Colonic mucosa (tissue), 4 donors: ENCODE measurements at regions not wholly inside any gene's neighbourhood (a gene's known extent, or its start where the extent isn't known, plus 50 kb on each side); places are given as distances from the start of the nearest gene placed in this dataset.

Source experiments
- DNase-seq: peaks from one replicate; pipeline ENCODE4 v3.0.0-alpha.2; 2020
- H3K27ac ChIP-seq: fragments of 200-600 bp; one replicate; pipeline ENCODE4 v1.8.0; 2021
- H3K27me3 ChIP-seq: fragments of 200-600 bp; one replicate; pipeline ENCODE4 v1.8.0; 2021
- H3K36me3 ChIP-seq: fragments of 200-600 bp; one replicate; pipeline ENCODE4 v1.8.0; 2021
- H3K4me1 ChIP-seq: fragments of 200-600 bp; one replicate; pipeline ENCODE4 v1.8.0; 2021; ENCODE audit warnings: mild to moderate bottlenecking
- H3K4me3 ChIP-seq: fragments of 200-600 bp; one replicate; pipeline ENCODE4 v1.8.0; 2021
- H3K9ac ChIP-seq, 2 donors: one replicate each; pipeline ENCODE4 v1.7.0; 2013; ENCODE audit warnings: control low read depth in 2 of 2, low read depth in 2 of 2, low read length in 2 of 2
- H3K9me3 ChIP-seq: fragments of 200-600 bp; one replicate; pipeline ENCODE4 v1.8.0; 2021
- intact Hi-C: fragments of 100-400 bp; cut with DNase I; formaldehyde crosslinking; loops from one replicate; pipeline ENCODE4 v1.14.1; 2022
- TF ChIP-seq, protein P1 (sequence below): fragments of 200-600 bp; IDR thresholded peaks from one replicate; pipeline ENCODE4 v1.8.0; 2022; ENCODE audit warnings: antibody characterized with exemption, mild to moderate bottlenecking
- donor health status: healthy.
- donor health status: DM: no; HTN: no; CAD: no.
- donor health status: DM: no; HTN: no; CAD: no.

DNA sequence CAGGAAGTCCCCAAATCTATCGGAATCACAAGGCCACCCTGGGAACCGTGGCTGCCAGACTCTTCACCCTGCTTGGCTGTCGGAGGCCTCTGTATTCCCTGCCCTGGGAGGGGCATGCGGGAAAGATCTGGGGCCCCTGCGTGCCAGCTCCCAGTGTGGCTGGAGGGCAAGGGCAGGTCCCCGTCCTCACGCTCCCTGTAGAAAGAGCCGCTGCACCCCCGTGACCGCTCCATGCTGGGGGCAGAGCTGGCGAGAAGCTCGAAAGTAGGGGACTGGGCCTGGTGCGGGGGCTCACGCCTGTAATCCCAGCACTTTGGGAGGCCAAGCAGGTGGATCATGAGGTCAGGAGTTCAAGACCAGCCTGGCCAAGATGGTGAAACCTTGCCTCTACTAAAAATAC lies 208.4 kb upstream of the SOX1 start:
- no peak overlapping the region for H3K27ac ChIP-seq
- no peaks in the 10 kb centered on the region for H3K4me1 ChIP-seq
- H3K36me3 ChIP-seq: no peaks in the 10 kb centered on the region
- no peaks in the 10 kb centered on the region for H3K9me3 ChIP-seq
- no peak overlapping the region for H3K9ac ChIP-seq
- intact Hi-C loops: no loop called here
- TF ChIP-seq, protein P1, sequence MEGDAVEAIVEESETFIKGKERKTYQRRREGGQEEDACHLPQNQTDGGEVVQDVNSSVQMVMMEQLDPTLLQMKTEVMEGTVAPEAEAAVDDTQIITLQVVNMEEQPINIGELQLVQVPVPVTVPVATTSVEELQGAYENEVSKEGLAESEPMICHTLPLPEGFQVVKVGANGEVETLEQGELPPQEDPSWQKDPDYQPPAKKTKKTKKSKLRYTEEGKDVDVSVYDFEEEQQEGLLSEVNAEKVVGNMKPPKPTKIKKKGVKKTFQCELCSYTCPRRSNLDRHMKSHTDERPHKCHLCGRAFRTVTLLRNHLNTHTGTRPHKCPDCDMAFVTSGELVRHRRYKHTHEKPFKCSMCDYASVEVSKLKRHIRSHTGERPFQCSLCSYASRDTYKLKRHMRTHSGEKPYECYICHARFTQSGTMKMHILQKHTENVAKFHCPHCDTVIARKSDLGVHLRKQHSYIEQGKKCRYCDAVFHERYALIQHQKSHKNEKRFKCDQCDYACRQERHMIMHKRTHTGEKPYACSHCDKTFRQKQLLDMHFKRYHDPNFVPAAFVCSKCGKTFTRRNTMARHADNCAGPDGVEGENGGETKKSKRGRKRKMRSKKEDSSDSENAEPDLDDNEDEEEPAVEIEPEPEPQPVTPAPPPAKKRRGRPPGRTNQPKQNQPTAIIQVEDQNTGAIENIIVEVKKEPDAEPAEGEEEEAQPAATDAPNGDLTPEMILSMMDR: no peak
- no peak overlapping the region for H3K4me3 ChIP-seq
- no peaks in the 10 kb centered on the region for H3K27me3 ChIP-seq
- DNase-seq: no peak

DNA sequence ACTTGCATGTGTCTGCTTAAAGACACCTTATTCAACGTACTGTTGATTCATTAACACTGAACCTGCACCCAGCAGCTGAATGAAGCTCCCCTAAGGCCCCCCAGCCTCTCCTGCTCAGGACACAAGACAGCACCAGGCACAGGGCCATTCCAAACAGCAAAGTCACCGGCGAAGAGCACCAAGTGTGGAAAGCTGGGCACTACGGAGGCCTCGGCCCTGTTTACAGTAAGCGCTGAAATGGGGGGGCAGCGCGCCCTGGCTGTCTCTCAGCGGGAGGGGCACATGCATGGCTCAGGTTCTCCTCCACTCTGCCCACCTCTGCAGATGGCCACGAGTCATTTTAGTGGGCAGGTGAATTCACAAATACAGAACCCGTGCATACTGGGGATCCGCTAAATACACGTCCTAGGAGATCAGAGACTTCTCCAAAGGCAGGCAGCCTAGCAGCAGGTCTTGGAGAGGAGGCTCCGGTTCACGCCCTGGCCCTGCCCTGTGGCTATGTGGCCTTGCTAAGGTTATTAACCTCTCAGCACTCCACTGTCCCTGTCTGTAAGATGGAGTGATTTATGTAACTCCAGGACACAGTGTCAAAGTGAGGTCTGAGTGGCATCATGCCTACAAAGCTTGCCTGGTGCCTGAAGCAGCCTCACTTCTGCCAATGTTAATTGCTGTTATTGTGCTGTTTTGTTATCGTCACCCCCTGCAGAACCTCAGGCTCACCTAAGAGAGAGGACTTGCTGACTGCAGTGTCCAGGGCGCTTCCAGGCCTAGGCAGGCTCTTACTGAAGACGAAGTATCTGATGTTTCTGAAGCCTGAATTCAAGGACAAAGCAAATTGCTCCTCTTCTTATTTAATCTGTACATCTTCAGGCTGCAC lies 207.4 kb upstream of the SOX1 start:
- intact Hi-C loops: no loop called here
- DNase-seq: no peak
- Histone ChIP-seq H3K4me3 (no peak overlapping the region), H3K36me3 (no peaks in the 10 kb centered on the region), H3K9ac (no peak overlapping the region), H3K4me1 (no peaks in the 10 kb centered on the region), H3K27ac (no peak overlapping the region), H3K27me3 (no peaks in the 10 kb centered on the region), H3K9me3 (no peaks in the 10 kb centered on the region)
- TF ChIP-seq, protein P1: no peak

DNA sequence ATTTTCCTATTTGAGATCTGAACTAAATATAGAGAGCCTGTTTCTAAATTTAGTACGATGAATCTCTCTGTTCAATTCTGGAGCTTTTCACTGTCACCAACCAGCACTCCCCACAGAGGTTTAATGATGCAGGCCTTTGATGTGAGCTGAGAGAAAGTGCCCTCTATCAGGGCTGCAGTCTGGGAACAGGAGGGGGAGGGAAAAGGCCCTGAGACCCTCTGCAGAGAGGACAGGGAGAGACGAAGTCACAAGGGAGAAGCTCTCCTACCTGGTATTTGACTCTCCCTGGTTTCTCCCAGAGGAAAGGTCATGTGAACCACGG lies 206.8 kb upstream of the SOX1 start:
- intact Hi-C loops: no loop called here
- H3K27me3 ChIP-seq: no peaks in the 10 kb centered on the region
- no peaks in the 10 kb centered on the region for H3K36me3 ChIP-seq
- H3K27ac ChIP-seq: no peak overlapping the region
- H3K4me3 ChIP-seq: no peak overlapping the region
- H3K4me1 ChIP-seq: no peaks in the 10 kb centered on the region
- no peak for DNase-seq
- H3K9me3 ChIP-seq: no peaks in the 10 kb centered on the region
- H3K9ac ChIP-seq: no peak overlapping the region
- TF ChIP-seq, protein P1: no peak

DNA sequence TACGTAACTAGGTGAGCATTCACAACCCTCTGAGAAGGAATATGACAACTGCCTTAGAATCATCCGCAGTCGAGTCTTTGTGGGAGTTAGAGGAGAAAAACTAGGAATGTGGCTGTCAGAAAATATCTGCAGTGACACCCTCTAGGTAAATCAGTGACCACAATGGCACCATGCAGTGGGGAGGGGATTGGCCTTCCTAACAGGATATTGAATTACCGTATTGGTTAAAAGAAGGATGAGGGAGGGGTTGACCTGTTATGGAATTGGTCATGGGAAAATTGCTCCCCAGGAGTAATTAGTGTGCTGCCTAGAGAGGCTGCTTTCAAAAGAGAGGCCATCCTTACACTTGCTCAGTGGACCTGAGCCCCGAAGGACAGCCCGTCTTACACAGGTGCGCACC lies 205.6 kb upstream of the SOX1 start:
- Histone ChIP-seq H3K36me3 (no peaks in the 10 kb centered on the region), H3K27ac (no peak overlapping the region), H3K9me3 (no peaks in the 10 kb centered on the region), H3K9ac (no peak overlapping the region), H3K27me3 (no peaks in the 10 kb centered on the region), H3K4me3 (no peak overlapping the region), H3K4me1 (no peaks in the 10 kb centered on the region)
- TF ChIP-seq, protein P1: no peak
- intact Hi-C loops: no loop called here
- no peak for DNase-seq

DNA sequence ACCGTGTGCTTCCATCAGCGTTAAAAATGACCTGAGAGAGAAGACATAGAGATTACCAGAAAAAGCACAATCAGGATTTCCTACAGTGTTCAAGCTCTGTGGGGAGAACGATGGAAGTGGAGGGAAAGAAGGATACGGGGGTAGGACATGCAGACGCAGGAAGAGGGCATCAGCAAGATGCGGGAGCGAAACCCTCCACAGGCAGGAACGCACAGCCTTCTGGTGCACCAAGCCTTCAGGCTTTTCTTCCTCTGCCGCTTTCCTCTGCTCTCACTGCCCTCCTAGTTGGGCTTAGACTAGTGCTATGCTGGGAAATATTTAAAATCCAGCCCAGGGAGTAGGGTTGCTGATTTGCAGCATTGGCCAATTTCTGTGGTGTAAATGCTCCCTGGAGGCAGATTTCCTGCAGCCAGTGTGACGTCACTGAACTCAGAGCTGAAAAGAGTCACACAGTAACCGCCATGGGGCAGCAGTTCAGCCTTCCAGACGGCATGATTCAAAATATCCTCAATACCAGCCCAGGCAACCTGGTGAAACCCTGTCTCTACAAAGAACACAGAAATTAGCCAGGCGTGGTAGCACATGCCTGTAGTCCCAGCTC lies 205.1 kb upstream of the SOX1 start:
- H3K9me3 ChIP-seq: no peaks in the 10 kb centered on the region
- no peak for DNase-seq
- TF ChIP-seq, protein P1: no peak
- H3K27me3 ChIP-seq: no peaks in the 10 kb centered on the region
- no peaks in the 10 kb centered on the region for H3K4me1 ChIP-seq
- H3K36me3 ChIP-seq: no peaks in the 10 kb centered on the region
- no peak overlapping the region for H3K9ac ChIP-seq
- intact Hi-C loops: no loop called here
- no peak overlapping the region for H3K4me3 ChIP-seq
- no peak overlapping the region for H3K27ac ChIP-seq
